ENCODE measurements at regions not wholly inside any gene's neighbourhood (a gene's known extent, or its start where the extent isn't known, plus 50 kb on each side); places are given as distances from the start of the nearest gene placed in this dataset.

DNA sequence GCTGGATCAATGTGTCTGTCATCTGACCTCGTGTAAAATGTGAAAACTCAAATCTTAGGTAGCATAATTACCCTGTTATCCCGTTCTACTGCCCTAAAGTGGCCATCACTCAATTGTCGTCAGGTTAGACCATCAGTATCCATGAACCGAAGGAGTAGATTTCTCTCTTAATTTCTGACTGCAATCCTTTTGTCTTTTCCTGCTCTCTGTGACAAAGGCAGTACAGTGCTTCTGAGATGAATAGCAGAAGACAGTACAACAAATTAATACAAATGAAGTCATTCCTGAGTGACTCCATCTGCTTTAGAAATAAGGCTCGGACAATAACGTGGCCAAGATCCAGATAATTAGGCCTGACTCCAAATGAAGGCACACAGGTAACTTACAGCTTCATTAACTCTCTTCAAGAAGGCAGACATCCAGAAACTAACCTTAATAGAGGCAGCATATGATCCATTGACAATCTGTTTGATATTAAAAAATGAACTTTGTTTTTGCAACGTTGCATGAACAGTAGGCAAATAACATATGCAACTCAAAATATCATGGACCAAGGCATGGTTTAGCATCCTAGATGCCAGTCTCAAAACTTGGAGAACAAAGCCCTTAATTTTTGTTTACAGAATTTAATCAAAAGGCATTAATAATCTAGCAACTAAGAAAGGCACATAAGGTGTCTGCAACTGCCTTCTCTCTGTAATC is 96.7 kb upstream of the CDH20 start:
- no peaks in the 10 kb centered on the region for H3K27me3 ChIP-seq (ENCODE audit: control insufficient read depth in 2 of 2, insufficient read depth in 1 of 2, low read length in 1 of 2)
- 84% methylated on average over 7 of the region's 7 CpGs for WGBS
- no peak overlapping the region for H3K27ac ChIP-seq (ENCODE audit: low read depth in 1 of 2, low read length in 1 of 2)
- no peaks in the 10 kb centered on the region for H3K4me1 ChIP-seq (ENCODE audit: control insufficient read depth in 2 of 2, insufficient read depth in 2 of 2, low read length in 2 of 2)
- no peaks in the 10 kb centered on the region for H3K36me3 ChIP-seq (ENCODE audit: control insufficient read depth in 2 of 2, insufficient read depth in 2 of 2, low read length in 1 of 2)
- H3K4me3 ChIP-seq (ENCODE audit: low read length in 2 of 2), result no peak overlapping the region
- no peak for DNase-seq (ENCODE audit: low read depth in 6 of 9, low spot score in 9 of 9)
- H3K9me3 ChIP-seq (ENCODE audit: control insufficient read depth in 2 of 2, insufficient read depth in 1 of 2, low read length in 1 of 2), result no peaks in the 10 kb centered on the region

DNA sequence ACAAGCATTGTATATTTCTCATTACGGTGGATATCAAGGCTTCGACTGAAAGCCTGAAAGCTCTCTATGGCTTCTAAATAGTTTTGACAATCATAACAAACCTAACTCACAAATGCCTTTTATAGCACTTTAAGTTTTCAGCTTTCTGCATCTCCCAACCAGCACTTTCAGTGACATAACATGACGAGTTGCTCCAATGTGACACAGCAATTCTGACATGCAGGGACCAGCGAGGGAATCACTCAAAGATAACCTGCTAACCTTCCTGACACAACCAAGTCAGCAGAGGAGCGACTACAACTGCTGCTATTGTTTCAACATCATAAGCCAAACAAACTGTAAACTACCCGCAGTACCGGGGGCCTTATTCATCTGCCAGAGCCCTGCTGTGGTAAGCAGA is 95.7 kb upstream of the CDH20 start:
- Histone ChIP-seq H3K4me3 (ENCODE audit: low read length in 2 of 2) (no peak overlapping the region), H3K36me3 (ENCODE audit: control insufficient read depth in 2 of 2, insufficient read depth in 2 of 2, low read length in 1 of 2) (no peaks in the 10 kb centered on the region), H3K27ac (ENCODE audit: low read depth in 1 of 2, low read length in 1 of 2) (no peak overlapping the region), H3K27me3 (ENCODE audit: control insufficient read depth in 2 of 2, insufficient read depth in 1 of 2, low read length in 1 of 2) (no peaks in the 10 kb centered on the region), H3K9me3 (ENCODE audit: control insufficient read depth in 2 of 2, insufficient read depth in 1 of 2, low read length in 1 of 2) (no peaks in the 10 kb centered on the region), H3K4me1 (ENCODE audit: control insufficient read depth in 2 of 2, insufficient read depth in 2 of 2, low read length in 2 of 2) (no peaks in the 10 kb centered on the region)
- 92% methylated on average over 7 of the region's 7 CpGs for WGBS
- no peak for DNase-seq (ENCODE audit: low read depth in 6 of 9, low spot score in 9 of 9)

DNA sequence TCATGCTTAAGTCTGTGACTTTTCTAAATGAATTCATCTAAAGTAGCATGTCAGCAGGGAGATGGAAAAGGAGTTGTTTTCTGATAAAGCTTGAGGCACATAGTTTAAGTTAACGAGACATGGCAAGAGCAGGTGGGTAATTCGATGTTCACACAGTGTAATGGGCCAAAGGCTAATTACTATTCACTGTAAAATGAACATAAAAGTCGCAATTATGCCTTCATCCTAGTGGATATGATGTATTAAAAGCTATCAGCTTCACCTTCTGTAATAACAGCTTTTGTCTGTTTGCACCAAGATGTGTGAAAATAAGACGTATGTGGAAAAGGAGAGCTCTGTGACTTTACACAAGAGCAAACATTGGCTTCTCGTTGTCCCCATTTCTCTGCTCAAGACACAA is 94.2 kb upstream of the CDH20 start:
- Histone ChIP-seq H3K9me3 (ENCODE audit: control insufficient read depth in 2 of 2, insufficient read depth in 1 of 2, low read length in 1 of 2) (no peaks in the 10 kb centered on the region), H3K4me3 (ENCODE audit: low read length in 2 of 2) (no peak overlapping the region), H3K4me1 (ENCODE audit: control insufficient read depth in 2 of 2, insufficient read depth in 2 of 2, low read length in 2 of 2) (no peaks in the 10 kb centered on the region), H3K36me3 (ENCODE audit: control insufficient read depth in 2 of 2, insufficient read depth in 2 of 2, low read length in 1 of 2) (no peaks in the 10 kb centered on the region), H3K27me3 (ENCODE audit: control insufficient read depth in 2 of 2, insufficient read depth in 1 of 2, low read length in 1 of 2) (no peaks in the 10 kb centered on the region), H3K27ac (ENCODE audit: low read depth in 1 of 2, low read length in 1 of 2) (no peak overlapping the region)
- WGBS, result 86% methylated on average over 5 of the region's 5 CpGs
- no peak for DNase-seq (ENCODE audit: low read depth in 6 of 9, low spot score in 9 of 9)

DNA sequence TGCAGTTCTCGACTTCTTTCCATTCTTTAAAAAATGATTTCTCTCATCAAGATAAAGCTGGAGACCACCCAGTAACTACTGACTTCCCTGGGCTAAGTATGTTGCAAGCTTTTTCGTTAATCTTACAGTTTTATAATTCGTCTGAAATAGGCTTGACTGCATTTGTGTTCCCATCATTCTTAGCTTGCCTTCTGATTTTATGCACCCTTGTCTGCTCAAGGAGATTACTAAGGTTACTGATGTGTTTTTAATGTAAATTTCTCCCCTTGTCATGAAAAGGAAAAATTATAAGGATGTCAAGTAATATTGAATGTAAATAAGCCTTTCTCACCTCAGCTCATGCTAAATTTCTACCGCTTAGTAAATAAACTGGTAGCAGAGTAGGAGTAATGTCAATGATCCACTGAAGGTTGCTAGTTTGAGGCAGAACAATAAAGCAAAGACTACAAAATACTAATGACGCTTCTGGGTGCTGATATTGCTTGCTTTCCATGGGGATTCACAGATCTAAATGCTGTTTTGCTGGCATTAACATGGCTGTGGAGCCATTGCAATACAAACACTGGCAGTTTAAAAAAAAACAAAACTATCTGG is 91.9 kb upstream of the CDH20 start:
- no peak overlapping the region for H3K4me3 ChIP-seq (ENCODE audit: low read length in 2 of 2)
- no peaks in the 10 kb centered on the region for H3K4me1 ChIP-seq (ENCODE audit: control insufficient read depth in 2 of 2, insufficient read depth in 2 of 2, low read length in 2 of 2)
- no peak overlapping the region for H3K27ac ChIP-seq (ENCODE audit: low read depth in 1 of 2, low read length in 1 of 2)
- 89% methylated on average over 5 of the region's 5 CpGs for WGBS
- no peaks in the 10 kb centered on the region for H3K36me3 ChIP-seq (ENCODE audit: control insufficient read depth in 2 of 2, insufficient read depth in 2 of 2, low read length in 1 of 2)
- H3K9me3 ChIP-seq (ENCODE audit: control insufficient read depth in 2 of 2, insufficient read depth in 1 of 2, low read length in 1 of 2), result no peaks in the 10 kb centered on the region
- no peaks in the 10 kb centered on the region for H3K27me3 ChIP-seq (ENCODE audit: control insufficient read depth in 2 of 2, insufficient read depth in 1 of 2, low read length in 1 of 2)
- DNase-seq (ENCODE audit: low read depth in 6 of 9, low spot score in 9 of 9), result no peak

DNA sequence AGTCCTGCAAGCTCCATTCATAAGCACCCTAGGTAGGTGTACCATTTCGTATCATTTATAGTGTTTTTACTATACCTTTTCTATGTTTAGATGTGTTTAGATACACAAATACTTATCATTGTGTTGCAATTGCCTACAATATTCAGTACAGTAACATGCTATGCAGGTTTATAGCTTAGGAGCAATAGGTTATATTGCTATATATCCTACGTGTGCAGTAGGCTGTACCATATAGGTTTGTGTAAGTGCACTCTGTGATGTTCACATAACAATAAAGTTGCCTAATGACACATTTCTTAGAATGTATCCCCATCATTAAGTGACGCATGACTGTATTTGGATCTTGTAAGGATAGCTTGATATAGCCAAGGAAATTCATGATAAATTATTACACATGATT is 88.6 kb upstream of the CDH20 start:
- DNase-seq (ENCODE audit: low read depth in 6 of 9, low spot score in 9 of 9), result no peak
- no peak overlapping the region for H3K4me3 ChIP-seq (ENCODE audit: low read length in 2 of 2)
- 95% methylated on average over 3 of the region's 3 CpGs for WGBS

DNA sequence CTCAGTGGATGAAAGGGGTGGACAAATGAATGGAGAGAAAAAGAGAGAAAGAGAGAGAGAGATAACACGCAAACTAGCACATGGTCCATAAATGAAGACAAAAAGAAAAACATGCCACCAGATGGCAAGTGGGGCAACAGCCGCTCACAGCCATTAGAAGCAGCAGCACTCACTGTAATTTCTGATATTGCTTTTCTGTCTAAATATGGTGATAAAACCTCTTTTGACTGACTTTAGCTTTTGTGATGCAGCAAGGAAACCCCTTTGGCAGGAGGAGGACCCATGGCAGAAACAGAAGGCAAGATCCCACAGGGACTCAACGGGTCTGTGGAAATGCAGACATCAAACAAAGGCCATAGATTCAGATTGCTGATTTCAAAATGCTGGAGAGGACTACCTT is 88.0 kb upstream of the CDH20 start:
- Histone ChIP-seq H3K27me3 (ENCODE audit: control insufficient read depth in 2 of 2, insufficient read depth in 1 of 2, low read length in 1 of 2) (no peaks in the 10 kb centered on the region), H3K4me1 (ENCODE audit: control insufficient read depth in 2 of 2, insufficient read depth in 2 of 2, low read length in 2 of 2) (no peaks in the 10 kb centered on the region), H3K4me3 (ENCODE audit: low read length in 2 of 2) (no peak overlapping the region), H3K9me3 (ENCODE audit: control insufficient read depth in 2 of 2, insufficient read depth in 1 of 2, low read length in 1 of 2) (no peaks in the 10 kb centered on the region), H3K36me3 (ENCODE audit: control insufficient read depth in 2 of 2, insufficient read depth in 2 of 2, low read length in 1 of 2) (no peaks in the 10 kb centered on the region), H3K27ac (ENCODE audit: low read depth in 1 of 2, low read length in 1 of 2) (no peak overlapping the region)
- WGBS, result 93% methylated on average over 3 of the region's 3 CpGs
- no peak for DNase-seq (ENCODE audit: low read depth in 6 of 9, low spot score in 9 of 9)

More for the DNA sequence above, 88.6 kb upstream of the CDH20 start:
- H3K27me3 ChIP-seq (ENCODE audit: control insufficient read depth in 2 of 2, insufficient read depth in 1 of 2, low read length in 1 of 2), result no peaks in the 10 kb centered on the region
- H3K4me1 ChIP-seq (ENCODE audit: control insufficient read depth in 2 of 2, insufficient read depth in 2 of 2, low read length in 2 of 2), result no peaks in the 10 kb centered on the region
- no peaks in the 10 kb centered on the region for H3K36me3 ChIP-seq (ENCODE audit: control insufficient read depth in 2 of 2, insufficient read depth in 2 of 2, low read length in 1 of 2)
- no peak overlapping the region for H3K27ac ChIP-seq (ENCODE audit: low read depth in 1 of 2, low read length in 1 of 2)
- no peaks in the 10 kb centered on the region for H3K9me3 ChIP-seq (ENCODE audit: control insufficient read depth in 2 of 2, insufficient read depth in 1 of 2, low read length in 1 of 2)

DNA sequence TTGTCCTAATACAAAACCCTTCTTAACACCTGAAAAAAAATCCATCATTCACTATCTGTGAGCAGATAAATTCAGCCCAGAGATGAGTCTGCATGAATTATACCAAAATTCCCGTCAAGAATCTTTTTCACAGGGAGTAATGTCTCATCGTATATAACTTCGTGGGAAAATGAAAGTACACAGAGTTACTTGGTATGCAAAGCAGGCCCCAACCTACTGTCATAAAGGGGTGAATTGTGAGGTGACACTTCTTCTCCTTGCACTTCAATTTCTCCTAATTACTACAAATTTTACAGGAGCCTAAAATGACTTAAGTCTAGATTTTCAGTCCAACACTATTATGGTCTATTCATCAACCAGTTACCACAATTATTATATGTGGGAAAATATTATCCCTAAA is 84.6 kb upstream of the CDH20 start:
- 75% methylated on average over 3 of the region's 3 CpGs for WGBS
- H3K27me3 ChIP-seq (ENCODE audit: control insufficient read depth in 2 of 2, insufficient read depth in 1 of 2, low read length in 1 of 2), result no peaks in the 10 kb centered on the region
- H3K9me3 ChIP-seq (ENCODE audit: control insufficient read depth in 2 of 2, insufficient read depth in 1 of 2, low read length in 1 of 2), result no peaks in the 10 kb centered on the region
- DNase-seq (ENCODE audit: low read depth in 6 of 9, low spot score in 9 of 9), result no peak
- no peak overlapping the region for H3K27ac ChIP-seq (ENCODE audit: low read depth in 1 of 2, low read length in 1 of 2)
- no peak overlapping the region for H3K4me3 ChIP-seq (ENCODE audit: low read length in 2 of 2)
- no peaks in the 10 kb centered on the region for H3K36me3 ChIP-seq (ENCODE audit: control insufficient read depth in 2 of 2, insufficient read depth in 2 of 2, low read length in 1 of 2)
- no peaks in the 10 kb centered on the region for H3K4me1 ChIP-seq (ENCODE audit: control insufficient read depth in 2 of 2, insufficient read depth in 2 of 2, low read length in 2 of 2)

DNA sequence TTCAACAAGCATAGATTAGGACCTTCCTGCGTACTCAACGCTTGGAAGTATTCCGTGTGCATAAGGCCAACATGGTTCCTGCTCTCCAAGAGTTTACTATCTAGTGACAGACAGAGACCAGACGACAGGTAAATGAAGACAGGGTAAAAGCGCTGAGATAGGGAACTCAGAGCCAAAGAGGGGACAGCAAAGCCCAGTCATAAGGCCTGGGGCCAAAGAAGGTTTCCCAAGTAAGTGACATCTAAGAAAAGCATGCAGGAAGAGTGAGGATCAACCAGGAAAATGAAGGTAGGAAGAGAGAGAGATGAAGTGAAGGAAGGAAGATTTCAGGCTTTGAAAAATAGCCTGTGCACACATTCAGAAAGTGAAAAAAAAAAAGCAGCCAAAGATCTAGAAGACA is 76.9 kb upstream of the CDH20 start:
- DNase-seq (ENCODE audit: low read depth in 6 of 9, low spot score in 9 of 9), result no peak
- 93% methylated on average over 5 of the region's 5 CpGs for WGBS
- H3K27ac ChIP-seq (ENCODE audit: low read depth in 1 of 2, low read length in 1 of 2), result no peak overlapping the region
- no peaks in the 10 kb centered on the region for H3K27me3 ChIP-seq (ENCODE audit: control insufficient read depth in 2 of 2, insufficient read depth in 1 of 2, low read length in 1 of 2)
- no peaks in the 10 kb centered on the region for H3K4me1 ChIP-seq (ENCODE audit: control insufficient read depth in 2 of 2, insufficient read depth in 2 of 2, low read length in 2 of 2)
- H3K4me3 ChIP-seq (ENCODE audit: low read length in 2 of 2), result no peak overlapping the region
- no peaks in the 10 kb centered on the region for H3K9me3 ChIP-seq (ENCODE audit: control insufficient read depth in 2 of 2, insufficient read depth in 1 of 2, low read length in 1 of 2)
- no peaks in the 10 kb centered on the region for H3K36me3 ChIP-seq (ENCODE audit: control insufficient read depth in 2 of 2, insufficient read depth in 2 of 2, low read length in 1 of 2)

DNA sequence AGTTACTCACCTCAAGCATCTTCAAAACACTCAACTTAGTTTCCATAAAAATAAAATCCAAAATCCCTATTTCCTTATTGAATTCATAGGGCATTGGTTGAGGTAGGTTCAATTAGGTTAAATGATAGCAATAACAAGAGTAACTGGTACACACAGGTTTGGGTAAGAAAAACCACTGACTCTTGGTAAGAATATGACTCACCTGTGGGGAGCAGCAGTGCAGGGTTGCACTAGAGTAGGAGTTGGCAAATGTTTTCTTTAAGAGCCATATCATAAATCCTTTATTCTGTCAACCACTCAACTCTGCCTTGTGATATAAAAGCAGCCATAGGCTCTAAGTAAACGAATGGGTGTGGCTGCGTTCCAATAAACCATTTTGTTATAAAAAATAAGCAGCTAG is 71.4 kb upstream of the CDH20 start:
- no peaks in the 10 kb centered on the region for H3K36me3 ChIP-seq (ENCODE audit: control insufficient read depth in 2 of 2, insufficient read depth in 2 of 2, low read length in 1 of 2)
- H3K4me1 ChIP-seq (ENCODE audit: control insufficient read depth in 2 of 2, insufficient read depth in 2 of 2, low read length in 2 of 2), result no peaks in the 10 kb centered on the region
- WGBS, result 94% methylated on average over 2 of the region's 2 CpGs
- no peaks in the 10 kb centered on the region for H3K9me3 ChIP-seq (ENCODE audit: control insufficient read depth in 2 of 2, insufficient read depth in 1 of 2, low read length in 1 of 2)
- DNase-seq (ENCODE audit: low read depth in 6 of 9, low spot score in 9 of 9), result no peak
- H3K27ac ChIP-seq (ENCODE audit: low read depth in 1 of 2, low read length in 1 of 2), result no peak overlapping the region
- no peaks in the 10 kb centered on the region for H3K27me3 ChIP-seq (ENCODE audit: control insufficient read depth in 2 of 2, insufficient read depth in 1 of 2, low read length in 1 of 2)
- no peak overlapping the region for H3K4me3 ChIP-seq (ENCODE audit: low read length in 2 of 2)
